Breast epithelium (tissue), 4 donors: ENCODE measurements at regions not wholly inside any gene's neighbourhood (a gene's known extent, or its start where the extent isn't known, plus 50 kb on each side); places are given as distances from the start of the nearest gene placed in this dataset.

Source experiments
- DNase-seq, 2 donors: peaks; one replicate each; pipeline ENCODE4 v3.0.0-alpha.2; 2019; ENCODE audit warnings: low spot score in 2 of 2
- H3K27ac ChIP-seq, 2 donors: fragments of 200-600 bp; sonication (generic) in 1 of 2; one replicate each; pipeline ENCODE4 v1.5.1; 2016 to 2019; ENCODE audit warnings: mild to moderate bottlenecking in 1 of 2
- H3K27me3 ChIP-seq, 2 donors: fragments of 200-600 bp; sonication (generic) in 1 of 2; one replicate each; pipeline versions ENCODE4 v1.5.1 to v1.6.0; 2017 to 2019; ENCODE audit warnings: control low read depth in 1 of 2, mild to moderate bottlenecking in 1 of 2
- H3K36me3 ChIP-seq: fragments of 200-600 bp; one replicate; pipeline ENCODE4 v1.5.1; 2019
- H3K4me1 ChIP-seq, 2 donors: fragments of 200-600 bp; sonication (generic); one replicate each; pipeline ENCODE4 v1.5.1; 2016 to 2019; ENCODE audit warnings: control low read depth in 1 of 2
- H3K4me3 ChIP-seq, 3 donors: fragments of 200-600 bp; sonication (generic); 1 replicate in 2 of 3; 2 replicates in 1 of 3; pipeline ENCODE4 v1.5.1; 2016 to 2019; ENCODE audit warnings: mild to moderate bottlenecking in 3 of 3, moderate library complexity in 2 of 3
- H3K9me3 ChIP-seq, 2 donors: fragments of 200-600 bp; sonication (generic) in 1 of 2; one replicate each; pipeline ENCODE4 v1.5.1; 2016 to 2019; ENCODE audit warnings: control low read depth in 1 of 2
- POLR2A ChIP-seq: fragments of 450-650 bp; IDR thresholded peaks from one replicate; pipeline ENCODE4 v1.6.1; 2016; ENCODE audit warnings: antibody characterized with exemption, mild to moderate bottlenecking, moderate library complexity
- POLR2AphosphoS5 ChIP-seq, 3 donors: sonication (generic); formaldehyde crosslinking; IDR thresholded peaks; one replicate each; pipeline ENCODE4 v1.6.1; 2017; ENCODE audit warnings: antibody characterized with exemption in 3 of 3
- intact Hi-C: fragments of 100-400 bp; cut with DNase I; formaldehyde crosslinking; loops from one replicate; pipeline ENCODE4 v1.15.1; 2023; ENCODE audit warnings: low total_unique reads
- TF ChIP-seq, protein P1 (sequence below), 3 donors: fragments of 450-650 bp; IDR thresholded peaks; one replicate each; pipeline ENCODE4 v1.5.1; 2016 to 2017; ENCODE audit warnings: antibody characterized with exemption in 3 of 3, mild to moderate bottlenecking in 3 of 3, moderate library complexity in 3 of 3

DNA sequence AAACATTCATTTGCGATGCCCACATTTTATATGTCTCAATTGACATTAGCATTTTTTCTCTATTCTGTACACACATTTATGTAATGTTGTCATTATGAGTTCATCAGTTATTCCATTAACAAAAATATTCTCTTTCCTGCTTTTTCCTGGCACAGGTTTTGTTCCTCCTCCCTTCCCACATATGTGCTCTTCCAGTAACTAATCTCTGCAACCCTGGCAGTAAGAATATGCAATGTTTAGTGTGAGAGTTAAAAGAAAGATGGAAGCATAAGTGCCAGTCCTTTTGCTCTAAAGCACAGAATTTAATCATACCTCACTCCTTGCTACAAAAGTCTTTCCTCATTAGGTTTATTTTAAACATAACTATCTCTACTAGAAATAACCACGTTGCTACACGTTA lies 155.8 kb upstream of the ERBB4 start:
- TF ChIP-seq POLR2A, result no peak
- TF ChIP-seq POLR2AphosphoS5 (IDR thresholded peaks at IDR 0.05), result no peak
- TF ChIP-seq, protein P1, sequence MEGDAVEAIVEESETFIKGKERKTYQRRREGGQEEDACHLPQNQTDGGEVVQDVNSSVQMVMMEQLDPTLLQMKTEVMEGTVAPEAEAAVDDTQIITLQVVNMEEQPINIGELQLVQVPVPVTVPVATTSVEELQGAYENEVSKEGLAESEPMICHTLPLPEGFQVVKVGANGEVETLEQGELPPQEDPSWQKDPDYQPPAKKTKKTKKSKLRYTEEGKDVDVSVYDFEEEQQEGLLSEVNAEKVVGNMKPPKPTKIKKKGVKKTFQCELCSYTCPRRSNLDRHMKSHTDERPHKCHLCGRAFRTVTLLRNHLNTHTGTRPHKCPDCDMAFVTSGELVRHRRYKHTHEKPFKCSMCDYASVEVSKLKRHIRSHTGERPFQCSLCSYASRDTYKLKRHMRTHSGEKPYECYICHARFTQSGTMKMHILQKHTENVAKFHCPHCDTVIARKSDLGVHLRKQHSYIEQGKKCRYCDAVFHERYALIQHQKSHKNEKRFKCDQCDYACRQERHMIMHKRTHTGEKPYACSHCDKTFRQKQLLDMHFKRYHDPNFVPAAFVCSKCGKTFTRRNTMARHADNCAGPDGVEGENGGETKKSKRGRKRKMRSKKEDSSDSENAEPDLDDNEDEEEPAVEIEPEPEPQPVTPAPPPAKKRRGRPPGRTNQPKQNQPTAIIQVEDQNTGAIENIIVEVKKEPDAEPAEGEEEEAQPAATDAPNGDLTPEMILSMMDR (IDR thresholded peaks at IDR 0.05), result no peak
- Histone ChIP-seq H3K9me3 (no peaks in the 10 kb centered on the region), H3K27ac (no peak overlapping the region), H3K27me3 (no peaks in the 10 kb centered on the region), H3K4me3 (no peak overlapping the region), H3K36me3 (no peaks in the 10 kb centered on the region), H3K4me1 (no peaks in the 10 kb centered on the region)
- intact Hi-C loops, result no loop called here
- no peak for DNase-seq

DNA sequence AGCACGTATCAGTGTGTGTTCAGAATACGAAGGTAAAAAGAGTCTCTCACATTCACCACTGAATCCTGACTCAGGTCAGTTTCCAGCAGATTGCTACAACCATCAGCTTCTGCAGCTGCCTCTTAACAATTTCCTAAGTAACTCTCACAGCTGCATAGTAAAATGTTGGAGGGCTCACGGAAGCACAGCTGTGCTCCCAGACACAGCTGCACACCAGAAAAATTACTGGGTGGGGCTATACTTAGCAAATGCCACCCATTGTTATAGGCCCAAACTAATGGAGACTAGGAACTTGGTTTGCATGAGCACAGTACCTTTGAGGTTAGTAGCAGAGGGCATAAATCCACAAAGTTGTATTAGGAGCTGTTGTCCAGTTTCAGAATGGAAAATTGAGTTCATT lies 153.9 kb upstream of the ERBB4 start:
- H3K36me3 ChIP-seq, result no peaks in the 10 kb centered on the region
- no peaks in the 10 kb centered on the region for H3K27me3 ChIP-seq
- H3K4me1 ChIP-seq, result no peaks in the 10 kb centered on the region
- intact Hi-C loops, result no loop called here
- no peak for DNase-seq
- H3K9me3 ChIP-seq, result no peaks in the 10 kb centered on the region
- TF ChIP-seq, protein P1 (IDR thresholded peaks at IDR 0.05), result no peak
- no peak for TF ChIP-seq POLR2A
- TF ChIP-seq POLR2AphosphoS5 (IDR thresholded peaks at IDR 0.05), result no peak
- no peak overlapping the region for H3K27ac ChIP-seq
- H3K4me3 ChIP-seq, result no peak overlapping the region

DNA sequence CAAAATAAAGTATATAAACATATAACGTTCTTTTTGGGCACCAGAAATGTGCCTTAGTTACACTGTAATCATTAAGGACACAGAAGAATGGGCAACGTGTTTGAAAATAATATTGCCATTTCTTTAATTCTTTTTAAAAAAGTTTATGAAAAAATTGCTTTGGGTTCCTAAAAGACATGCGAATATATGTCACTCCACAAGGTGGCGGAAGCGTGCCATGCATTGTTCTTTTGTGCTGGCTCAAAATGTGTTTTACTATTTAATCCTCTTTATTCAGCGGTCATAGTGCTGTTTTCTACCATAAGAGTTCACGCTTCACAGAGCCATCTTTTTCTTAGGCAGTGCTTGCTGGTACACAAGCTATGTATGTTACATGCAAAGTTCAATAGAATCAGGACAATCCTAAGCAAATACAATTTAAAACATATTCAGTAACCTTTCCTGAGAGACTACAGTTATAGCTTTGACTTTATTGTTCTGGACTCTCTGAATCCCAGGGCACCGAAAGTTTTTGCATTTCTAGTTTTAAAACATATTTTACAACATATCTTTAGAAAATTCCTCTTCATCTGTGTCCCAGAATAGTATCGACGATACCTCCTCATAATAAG lies 147.8 kb upstream of the ERBB4 start:
- Histone ChIP-seq H3K4me1 (peaks cover 0 to 6% of the 10 kb centered on the region in 2 donors), H3K9me3 (no peaks in the 10 kb centered on the region), H3K4me3 (no peak overlapping the region), H3K27ac (no peak overlapping the region), H3K36me3 (no peaks in the 10 kb centered on the region), H3K27me3 (no peaks in the 10 kb centered on the region)
- TF ChIP-seq, protein P1 (IDR thresholded peaks at IDR 0.05), result peak; percentile 63 to 79 (median 70)
- no peak for TF ChIP-seq POLR2A
- TF ChIP-seq POLR2AphosphoS5 (IDR thresholded peaks at IDR 0.05), result no peak
- intact Hi-C loops, result loop anchor here (10.0 kb wide), 1 partner anchor 718 kb away; no protein-coding TSS in a partner anchor
- peak; percentile 26 to 54 for DNase-seq

DNA sequence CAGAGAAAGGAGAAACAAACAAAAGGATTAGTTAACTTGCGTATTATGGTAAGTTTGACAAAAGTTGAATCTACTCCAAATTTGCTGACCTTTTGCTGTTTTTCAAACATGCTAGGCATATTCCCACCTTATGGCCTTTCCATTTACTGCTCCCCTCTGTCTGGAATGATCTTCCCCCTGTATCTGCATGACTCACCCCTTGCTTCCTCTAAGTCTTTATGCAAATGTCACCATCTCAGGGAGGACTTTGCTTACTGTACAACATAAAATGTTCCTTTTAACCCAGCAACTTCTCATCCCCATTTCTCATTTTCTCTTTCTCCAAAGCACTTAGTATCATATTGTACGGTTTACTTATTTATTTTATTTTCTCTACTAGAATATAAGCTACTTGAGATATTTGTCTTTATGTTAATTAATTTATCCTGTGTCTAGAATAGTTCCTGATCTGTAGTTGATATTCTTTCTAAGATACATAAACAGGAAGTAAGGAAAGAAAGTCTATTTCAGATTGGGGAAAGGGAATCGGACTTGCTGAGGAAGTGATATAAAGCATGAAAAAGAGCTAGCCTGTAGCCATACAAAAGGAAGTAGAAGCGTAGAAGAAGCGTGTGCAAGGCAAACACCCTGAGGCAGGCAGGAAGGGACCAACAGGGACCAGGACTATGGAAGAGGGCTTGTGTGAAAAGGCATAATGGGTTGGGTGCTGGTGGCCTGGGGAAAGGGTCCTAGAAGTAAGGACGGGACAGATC lies 144.9 kb upstream of the ERBB4 start:
- no peaks in the 10 kb centered on the region for H3K36me3 ChIP-seq
- no peak for DNase-seq
- intact Hi-C loops, result loop anchor here (10.0 kb wide), 1 partner anchor 721 kb away; no protein-coding TSS in a partner anchor
- TF ChIP-seq, protein P1 (IDR thresholded peaks at IDR 0.05), result no peak
- TF ChIP-seq POLR2AphosphoS5 (IDR thresholded peaks at IDR 0.05) (no peak), POLR2A (no peak)
- no peak overlapping the region for H3K27ac ChIP-seq
- H3K9me3 ChIP-seq, result no peaks in the 10 kb centered on the region
- H3K27me3 ChIP-seq, result no peaks in the 10 kb centered on the region
- H3K4me1 ChIP-seq, result peaks cover 0 to 6% of the 10 kb centered on the region in 2 donors
- H3K4me3 ChIP-seq, result no peak overlapping the region

DNA sequence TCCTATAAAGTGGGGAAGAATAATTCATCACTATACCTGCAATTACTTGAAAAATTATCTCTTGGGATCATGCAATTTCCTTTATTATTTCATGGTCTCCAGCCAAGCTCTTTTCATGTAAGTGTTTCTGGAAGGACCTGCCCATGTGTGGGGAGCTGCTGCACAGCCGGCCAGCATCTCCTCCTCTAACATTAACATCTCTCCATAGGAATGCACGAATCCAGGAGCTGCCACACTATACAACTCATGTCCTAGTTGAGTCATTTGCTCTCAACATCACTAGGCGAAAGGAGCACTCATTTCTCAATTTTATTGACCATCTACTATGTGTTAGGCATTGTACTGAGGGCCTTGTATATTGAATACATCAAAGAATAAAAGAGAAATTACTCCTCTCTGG lies 144.3 kb upstream of the ERBB4 start:
- Histone ChIP-seq H3K9me3 (no peaks in the 10 kb centered on the region), H3K27me3 (no peaks in the 10 kb centered on the region), H3K27ac (no peak overlapping the region), H3K4me1 (peaks cover 0 to 6% of the 10 kb centered on the region in 2 donors), H3K4me3 (no peak overlapping the region), H3K36me3 (no peaks in the 10 kb centered on the region)
- TF ChIP-seq, protein P1 (IDR thresholded peaks at IDR 0.05), result no peak
- TF ChIP-seq POLR2AphosphoS5 (IDR thresholded peaks at IDR 0.05), result no peak
- TF ChIP-seq POLR2A, result no peak
- DNase-seq, result no peak
- intact Hi-C loops, result loop anchor here (10.0 kb wide), 1 partner anchor 722 kb away; no protein-coding TSS in a partner anchor
